HEK293 (cell line): ENCODE measurements at regions not wholly inside any gene's neighbourhood (a gene's known extent, or its start where the extent isn't known, plus 50 kb on each side); places are given as distances from the start of the nearest gene placed in this dataset.

ENCODE experiments used
- CTCF ChIP-seq: fragments of 450-650 bp; formaldehyde crosslinking; IDR thresholded peaks from 2 replicates; pipeline ENCODE4 v1.5.1; 2016; ENCODE audit warnings: missing biosample characterization, missing genetic modification characterization
- OSR2 ChIP-seq: fragments of 450-650 bp; formaldehyde crosslinking; IDR thresholded peaks from 2 replicates; pipeline ENCODE4 v1.5.1; 2016; ENCODE audit warnings: missing biosample characterization, missing genetic modification characterization
- REST ChIP-seq: fragments of 450-650 bp; formaldehyde crosslinking; IDR thresholded peaks from 2 replicates; pipeline ENCODE4 v1.5.1; 2016; ENCODE audit warnings: missing biosample characterization, missing genetic modification characterization
- SCRT2 ChIP-seq: fragments of 450-650 bp; formaldehyde crosslinking; IDR thresholded peaks from 2 replicates; pipeline ENCODE4 v1.5.1; 2016; ENCODE audit warnings: missing biosample characterization, missing genetic modification characterization
- YY1 ChIP-seq: fragments of 450-650 bp; formaldehyde crosslinking; IDR thresholded peaks from 2 replicates; pipeline ENCODE4 v1.5.1; 2018; ENCODE audit warnings: missing biosample characterization, missing genetic modification characterization
- ZBTB11 ChIP-seq: fragments of 450-650 bp; formaldehyde crosslinking; conservative IDR thresholded peaks from 2 replicates; pipeline ENCODE4 v1.5.1; 2016; ENCODE audit warnings: low read depth, missing biosample characterization, missing genetic modification characterization
- ZBTB49 ChIP-seq: fragments of 450-650 bp; formaldehyde crosslinking; IDR thresholded peaks from 2 replicates; pipeline ENCODE4 v1.5.1; 2016; ENCODE audit warnings: missing biosample characterization, missing genetic modification characterization, low read depth
- ZBTB8A ChIP-seq: fragments of 450-650 bp; formaldehyde crosslinking; IDR thresholded peaks from 2 replicates; pipeline ENCODE4 v1.5.1; 2016; ENCODE audit warnings: missing biosample characterization, missing genetic modification characterization
- ZNF121 ChIP-seq: fragments of 450-650 bp; formaldehyde crosslinking; IDR thresholded peaks from 2 replicates; pipeline ENCODE4 v1.5.1; 2016; ENCODE audit warnings: missing biosample characterization, missing genetic modification characterization
- ZNF16 ChIP-seq: fragments of 450-650 bp; formaldehyde crosslinking; IDR thresholded peaks from 2 replicates; pipeline ENCODE4 v1.5.1; 2016; ENCODE audit warnings: low read depth, missing biosample characterization, missing genetic modification characterization
- ZNF223 ChIP-seq: fragments of 450-650 bp; formaldehyde crosslinking; IDR thresholded peaks from 2 replicates; pipeline ENCODE4 v1.5.1; 2016; ENCODE audit warnings: missing biosample characterization, missing genetic modification characterization
- ZNF624 ChIP-seq: fragments of 450-650 bp; formaldehyde crosslinking; IDR thresholded peaks from 2 replicates; pipeline ENCODE4 v1.5.1; 2017; ENCODE audit warnings: missing biosample characterization, missing genetic modification characterization
- ZNF830 ChIP-seq: fragments of 450-650 bp; IDR thresholded peaks from 2 replicates; pipeline ENCODE4 v1.5.0; 2018; ENCODE audit warnings: missing biosample characterization, missing genetic modification characterization, low read depth, mild to moderate bottlenecking, moderate library complexity

GRCh38 chr2:228840113-228840742 is 430.9 kb downstream of the PID1 start:
- TF ChIP-seq CTCF (tag by site-specific recombination) (no peak), YY1 (tag by site-specific recombination) (no peak), ZBTB8A (tag by site-specific recombination) (no peak), ZNF830 (tag by site-specific recombination) (no peak), OSR2 (no peak), ZBTB11 (tag by site-specific recombination) (no peak), ZNF223 (tag by site-specific recombination) (no peak), ZNF624 (no peak), ZNF16 (no peak), ZNF121 (no peak), SCRT2 (tag by site-specific recombination) (no peak), ZBTB49 (tag by site-specific recombination) (no peak), REST (no peak)
